SH-SY5Y (cell line): ENCODE measurements at regions not wholly inside any gene's neighbourhood (a gene's known extent, or its start where the extent isn't known, plus 50 kb on each side); places are given as distances from the start of the nearest gene placed in this dataset.

Experiments
- GATA2 ChIP-seq: IDR thresholded peaks from 2 replicates; pipeline ENCODE4 v1.6.1; 2011; ENCODE audit warnings: mild to moderate bottlenecking, low read depth, low read length
- GATA3 ChIP-seq: IDR thresholded peaks from 2 replicates; pipeline ENCODE4 v1.6.1; 2011; ENCODE audit warnings: low read depth, mild to moderate bottlenecking, low read length, moderate library complexity

DNA sequence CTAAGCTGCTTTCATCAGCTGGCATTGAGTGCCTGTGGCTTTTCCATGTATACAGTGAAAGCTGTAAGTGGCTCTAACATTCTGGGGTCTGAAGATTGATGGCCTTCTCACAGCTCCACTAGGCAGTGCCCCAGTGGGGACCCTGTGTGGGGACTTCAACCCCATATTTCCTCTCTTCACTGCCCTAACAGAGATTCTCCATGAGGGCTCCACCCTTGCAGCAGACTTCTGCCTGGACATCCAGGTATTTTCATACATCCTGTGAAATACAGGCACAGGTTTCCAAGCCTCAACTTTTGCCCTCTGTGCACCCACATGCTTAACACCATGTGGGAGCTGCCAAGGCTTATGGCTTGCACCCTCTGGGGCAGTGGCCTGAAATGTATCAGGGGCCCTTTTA lies 188.2 kb upstream of the SYT4 start:
- TF ChIP-seq GATA3, result no peak
- no peak for TF ChIP-seq GATA2
